ENCODE measurements at regions not wholly inside any gene's neighbourhood (a gene's known extent, or its start where the extent isn't known, plus 50 kb on each side); places are given as distances from the start of the nearest gene placed in this dataset.

DNA sequence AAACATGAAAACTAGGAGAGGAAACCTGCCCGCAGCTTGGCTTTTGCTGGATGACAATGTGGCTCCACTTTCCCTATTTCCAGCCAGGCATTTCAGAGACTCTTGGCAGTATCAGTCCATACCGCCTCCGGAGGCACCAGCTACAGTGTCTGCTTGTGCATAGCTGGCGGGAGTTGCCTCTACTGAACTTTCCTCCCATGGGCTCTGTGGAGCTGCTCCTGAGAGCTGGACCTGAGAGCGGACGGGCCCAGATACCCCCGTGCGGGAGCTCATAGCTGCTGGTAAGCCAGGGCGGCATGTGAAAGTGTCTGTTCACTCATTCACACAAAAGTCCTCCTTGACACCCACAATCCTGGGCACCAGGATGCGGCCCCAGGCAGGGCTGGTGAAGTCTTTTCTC is 130.3 kb upstream of the PMEPA1 start:
- Histone ChIP-seq H3K27me3 (ENCODE audit: insufficient read depth, low read depth, severe bottlenecking) (no peaks in the 10 kb centered on the region), H3K4me3 (ENCODE audit: low read depth, low read length) (no peak overlapping the region), H3K27ac (no peak overlapping the region), H3K36me3 (no peaks in the 10 kb centered on the region), H3K9me3 (ENCODE audit: severe bottlenecking) (no peaks in the 10 kb centered on the region)
- TF ChIP-seq, protein P1, sequence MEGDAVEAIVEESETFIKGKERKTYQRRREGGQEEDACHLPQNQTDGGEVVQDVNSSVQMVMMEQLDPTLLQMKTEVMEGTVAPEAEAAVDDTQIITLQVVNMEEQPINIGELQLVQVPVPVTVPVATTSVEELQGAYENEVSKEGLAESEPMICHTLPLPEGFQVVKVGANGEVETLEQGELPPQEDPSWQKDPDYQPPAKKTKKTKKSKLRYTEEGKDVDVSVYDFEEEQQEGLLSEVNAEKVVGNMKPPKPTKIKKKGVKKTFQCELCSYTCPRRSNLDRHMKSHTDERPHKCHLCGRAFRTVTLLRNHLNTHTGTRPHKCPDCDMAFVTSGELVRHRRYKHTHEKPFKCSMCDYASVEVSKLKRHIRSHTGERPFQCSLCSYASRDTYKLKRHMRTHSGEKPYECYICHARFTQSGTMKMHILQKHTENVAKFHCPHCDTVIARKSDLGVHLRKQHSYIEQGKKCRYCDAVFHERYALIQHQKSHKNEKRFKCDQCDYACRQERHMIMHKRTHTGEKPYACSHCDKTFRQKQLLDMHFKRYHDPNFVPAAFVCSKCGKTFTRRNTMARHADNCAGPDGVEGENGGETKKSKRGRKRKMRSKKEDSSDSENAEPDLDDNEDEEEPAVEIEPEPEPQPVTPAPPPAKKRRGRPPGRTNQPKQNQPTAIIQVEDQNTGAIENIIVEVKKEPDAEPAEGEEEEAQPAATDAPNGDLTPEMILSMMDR (IDR thresholded peaks at IDR 0.05; ENCODE audit: low read depth, low read length), result no peak
- DNase-seq, result no peak

GRCh38 chr20:57838670-57839151 is 128.9 kb upstream of the PMEPA1 start:
- Histone ChIP-seq H3K27me3 (ENCODE audit: insufficient read depth, low read depth, severe bottlenecking) (no peaks in the 10 kb centered on the region), H3K4me3 (ENCODE audit: low read depth, low read length) (no peak overlapping the region), H3K36me3 (no peaks in the 10 kb centered on the region), H3K9me3 (ENCODE audit: severe bottlenecking) (no peaks in the 10 kb centered on the region), H3K27ac (peak overlapping the region; percentile 49)
- TF ChIP-seq, protein P1 (IDR thresholded peaks at IDR 0.05; ENCODE audit: low read depth, low read length), result no peak
- no peak for DNase-seq

- Histone ChIP-seq H3K27ac (peak overlapping the region; percentile 71), H3K4me3 (ENCODE audit: low read depth, low read length) (no peak overlapping the region), H3K9me3 (ENCODE audit: severe bottlenecking) (no peaks in the 10 kb centered on the region), H3K36me3 (no peaks in the 10 kb centered on the region), H3K27me3 (ENCODE audit: insufficient read depth, low read depth, severe bottlenecking) (no peaks in the 10 kb centered on the region)
- DNase-seq, result peak; percentile 77
- TF ChIP-seq, protein P1 (IDR thresholded peaks at IDR 0.05; ENCODE audit: low read depth, low read length), result no peak
Observed at GRCh38 chr20:57837208-57838035, 127.6 kb upstream of the PMEPA1 start.

DNA sequence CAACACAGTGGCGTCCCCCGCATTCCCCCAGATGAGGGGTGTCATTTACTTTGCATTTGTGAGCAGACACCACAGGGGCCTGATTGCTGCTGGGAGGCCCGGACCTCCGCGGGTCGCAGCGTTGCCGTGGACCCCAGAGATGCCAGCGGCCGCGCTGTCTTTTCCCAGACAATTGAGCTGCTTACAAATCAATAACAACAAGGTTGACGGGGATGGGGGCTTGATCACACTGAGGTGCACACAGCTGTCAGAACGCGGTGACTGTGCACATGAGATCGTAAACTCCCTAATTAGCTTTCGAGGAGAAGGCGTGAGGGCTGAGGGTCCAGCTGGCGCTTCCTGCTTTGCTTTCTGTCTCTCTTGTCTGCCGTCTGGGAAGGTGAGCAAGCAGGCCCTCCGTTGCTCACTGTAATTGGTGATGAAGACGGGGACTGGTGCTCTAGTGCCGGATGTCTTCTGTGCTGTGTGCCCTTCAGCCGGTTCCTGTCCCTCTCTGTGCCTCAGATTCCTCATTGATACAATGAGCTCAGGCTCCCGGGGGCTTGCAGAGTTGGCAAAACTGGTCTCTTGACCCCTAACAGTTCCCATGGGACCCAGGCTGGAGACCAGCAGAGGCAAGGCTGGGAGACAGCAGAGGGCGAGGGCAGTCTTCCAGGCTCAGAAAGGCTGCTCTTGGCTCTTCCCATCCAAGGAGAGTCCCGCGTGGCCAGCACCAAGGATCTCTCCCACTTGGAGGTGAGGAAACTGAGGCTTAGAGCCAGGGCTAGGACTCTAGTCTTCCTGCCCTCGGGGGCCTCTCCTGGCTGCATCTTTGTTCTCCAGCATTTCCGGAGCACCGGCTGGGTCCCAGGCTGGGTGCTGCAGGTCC is 126.0 kb upstream of the PMEPA1 start:
- Histone ChIP-seq H3K27me3 (ENCODE audit: insufficient read depth, low read depth, severe bottlenecking) (no peaks in the 10 kb centered on the region), H3K4me3 (ENCODE audit: low read depth, low read length) (no peak overlapping the region), H3K36me3 (no peaks in the 10 kb centered on the region), H3K27ac (peak overlapping the region; percentile 71), H3K9me3 (ENCODE audit: severe bottlenecking) (no peaks in the 10 kb centered on the region)
- peak; percentile 57 for DNase-seq
- TF ChIP-seq, protein P1 (IDR thresholded peaks at IDR 0.05; ENCODE audit: low read depth, low read length), result no peak

DNA sequence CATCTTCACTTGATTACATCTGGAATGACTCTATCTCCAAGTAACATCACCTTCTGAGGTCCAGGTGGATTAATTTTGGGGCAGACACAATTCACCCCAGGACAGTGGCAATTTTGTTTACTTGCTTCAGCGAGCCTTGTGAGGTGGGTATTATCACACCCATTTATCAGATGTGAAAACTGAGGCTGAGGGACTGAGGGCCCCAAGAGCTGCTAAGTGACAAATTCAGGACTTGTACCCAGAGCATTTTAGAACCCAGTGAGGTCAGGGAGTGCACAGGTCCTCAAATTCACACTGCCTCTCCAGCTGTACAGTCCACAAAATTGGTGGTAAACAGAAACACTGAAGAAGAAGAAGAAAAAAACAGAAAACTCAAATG is 125.2 kb upstream of the PMEPA1 start:
- no peak overlapping the region for H3K4me3 ChIP-seq (ENCODE audit: low read depth, low read length)
- no peaks in the 10 kb centered on the region for H3K36me3 ChIP-seq
- TF ChIP-seq, protein P1 (IDR thresholded peaks at IDR 0.05; ENCODE audit: low read depth, low read length), result no peak
- no peaks in the 10 kb centered on the region for H3K9me3 ChIP-seq (ENCODE audit: severe bottlenecking)
- no peaks in the 10 kb centered on the region for H3K27me3 ChIP-seq (ENCODE audit: insufficient read depth, low read depth, severe bottlenecking)
- DNase-seq, result no peak
- H3K27ac ChIP-seq, result no peak overlapping the region

Data from WERI-Rb-1 (cell line).